ENCODE measurements at regions not wholly inside any gene's neighbourhood (a gene's known extent, or its start where the extent isn't known, plus 50 kb on each side); places are given as distances from the start of the nearest gene placed in this dataset.

DNA sequence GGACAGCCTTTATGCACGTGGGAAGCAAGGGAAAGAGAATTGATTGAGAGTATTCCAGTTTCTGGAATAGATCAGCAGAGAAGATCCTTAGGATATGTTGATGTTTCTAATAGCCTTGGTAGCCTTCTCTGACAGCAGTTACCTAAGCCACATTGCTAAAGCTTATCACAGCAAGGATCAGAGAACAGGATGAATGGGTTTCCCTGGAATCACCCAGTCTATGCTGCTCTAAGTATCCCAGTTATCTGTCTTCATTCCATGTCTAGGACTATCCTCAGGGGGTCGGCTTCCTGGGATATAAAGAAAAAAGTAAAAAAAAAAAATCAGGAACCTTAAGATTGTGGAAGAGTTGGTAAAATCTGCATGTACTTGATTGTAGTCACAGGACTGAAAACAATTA is 352.0 kb upstream of the AKR1E2 start:
- TF ChIP-seq, protein P1, sequence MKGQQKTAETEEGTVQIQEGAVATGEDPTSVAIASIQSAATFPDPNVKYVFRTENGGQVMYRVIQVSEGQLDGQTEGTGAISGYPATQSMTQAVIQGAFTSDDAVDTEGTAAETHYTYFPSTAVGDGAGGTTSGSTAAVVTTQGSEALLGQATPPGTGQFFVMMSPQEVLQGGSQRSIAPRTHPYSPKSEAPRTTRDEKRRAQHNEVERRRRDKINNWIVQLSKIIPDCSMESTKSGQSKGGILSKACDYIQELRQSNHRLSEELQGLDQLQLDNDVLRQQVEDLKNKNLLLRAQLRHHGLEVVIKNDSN (IDR thresholded peaks at IDR 0.05): no peak
- TF ChIP-seq, protein P2, sequence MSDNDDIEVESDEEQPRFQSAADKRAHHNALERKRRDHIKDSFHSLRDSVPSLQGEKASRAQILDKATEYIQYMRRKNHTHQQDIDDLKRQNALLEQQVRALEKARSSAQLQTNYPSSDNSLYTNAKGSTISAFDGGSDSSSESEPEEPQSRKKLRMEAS (IDR thresholded peaks at IDR 0.05): no peak
- no peak for TF ChIP-seq ZBTB7A (IDR thresholded peaks at IDR 0.05; ENCODE audit: low read depth)
- no peak for TF ChIP-seq CEBPB (IDR thresholded peaks at IDR 0.05)
- no peak for TF ChIP-seq EGR1 (IDR thresholded peaks at IDR 0.05)
- no peak for TF ChIP-seq EP300 (IDR thresholded peaks at IDR 0.05; ENCODE audit: borderline replicate concordance)
- no peak for TF ChIP-seq CREB1 (IDR thresholded peaks at IDR 0.05; ENCODE audit: low read depth)
- TF ChIP-seq, protein P3, sequence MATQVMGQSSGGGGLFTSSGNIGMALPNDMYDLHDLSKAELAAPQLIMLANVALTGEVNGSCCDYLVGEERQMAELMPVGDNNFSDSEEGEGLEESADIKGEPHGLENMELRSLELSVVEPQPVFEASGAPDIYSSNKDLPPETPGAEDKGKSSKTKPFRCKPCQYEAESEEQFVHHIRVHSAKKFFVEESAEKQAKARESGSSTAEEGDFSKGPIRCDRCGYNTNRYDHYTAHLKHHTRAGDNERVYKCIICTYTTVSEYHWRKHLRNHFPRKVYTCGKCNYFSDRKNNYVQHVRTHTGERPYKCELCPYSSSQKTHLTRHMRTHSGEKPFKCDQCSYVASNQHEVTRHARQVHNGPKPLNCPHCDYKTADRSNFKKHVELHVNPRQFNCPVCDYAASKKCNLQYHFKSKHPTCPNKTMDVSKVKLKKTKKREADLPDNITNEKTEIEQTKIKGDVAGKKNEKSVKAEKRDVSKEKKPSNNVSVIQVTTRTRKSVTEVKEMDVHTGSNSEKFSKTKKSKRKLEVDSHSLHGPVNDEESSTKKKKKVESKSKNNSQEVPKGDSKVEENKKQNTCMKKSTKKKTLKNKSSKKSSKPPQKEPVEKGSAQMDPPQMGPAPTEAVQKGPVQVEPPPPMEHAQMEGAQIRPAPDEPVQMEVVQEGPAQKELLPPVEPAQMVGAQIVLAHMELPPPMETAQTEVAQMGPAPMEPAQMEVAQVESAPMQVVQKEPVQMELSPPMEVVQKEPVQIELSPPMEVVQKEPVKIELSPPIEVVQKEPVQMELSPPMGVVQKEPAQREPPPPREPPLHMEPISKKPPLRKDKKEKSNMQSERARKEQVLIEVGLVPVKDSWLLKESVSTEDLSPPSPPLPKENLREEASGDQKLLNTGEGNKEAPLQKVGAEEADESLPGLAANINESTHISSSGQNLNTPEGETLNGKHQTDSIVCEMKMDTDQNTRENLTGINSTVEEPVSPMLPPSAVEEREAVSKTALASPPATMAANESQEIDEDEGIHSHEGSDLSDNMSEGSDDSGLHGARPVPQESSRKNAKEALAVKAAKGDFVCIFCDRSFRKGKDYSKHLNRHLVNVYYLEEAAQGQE (IDR thresholded peaks at IDR 0.05; ENCODE audit: low read depth): no peak
- no peak for TF ChIP-seq TAF1 (IDR thresholded peaks at IDR 0.05; ENCODE audit: low read depth)
- no peak for TF ChIP-seq TCF12 (IDR thresholded peaks at IDR 0.05; ENCODE audit: low read depth)
- TF ChIP-seq FOXM1 (IDR thresholded peaks at IDR 0.05; ENCODE audit: borderline replicate concordance, low read depth): no peak
- TF ChIP-seq YY1 (IDR thresholded peaks at IDR 0.05; ENCODE audit: low read depth): no peak
- TF ChIP-seq RAD21 (IDR thresholded peaks at IDR 0.05; ENCODE audit: low read depth): no peak

DNA sequence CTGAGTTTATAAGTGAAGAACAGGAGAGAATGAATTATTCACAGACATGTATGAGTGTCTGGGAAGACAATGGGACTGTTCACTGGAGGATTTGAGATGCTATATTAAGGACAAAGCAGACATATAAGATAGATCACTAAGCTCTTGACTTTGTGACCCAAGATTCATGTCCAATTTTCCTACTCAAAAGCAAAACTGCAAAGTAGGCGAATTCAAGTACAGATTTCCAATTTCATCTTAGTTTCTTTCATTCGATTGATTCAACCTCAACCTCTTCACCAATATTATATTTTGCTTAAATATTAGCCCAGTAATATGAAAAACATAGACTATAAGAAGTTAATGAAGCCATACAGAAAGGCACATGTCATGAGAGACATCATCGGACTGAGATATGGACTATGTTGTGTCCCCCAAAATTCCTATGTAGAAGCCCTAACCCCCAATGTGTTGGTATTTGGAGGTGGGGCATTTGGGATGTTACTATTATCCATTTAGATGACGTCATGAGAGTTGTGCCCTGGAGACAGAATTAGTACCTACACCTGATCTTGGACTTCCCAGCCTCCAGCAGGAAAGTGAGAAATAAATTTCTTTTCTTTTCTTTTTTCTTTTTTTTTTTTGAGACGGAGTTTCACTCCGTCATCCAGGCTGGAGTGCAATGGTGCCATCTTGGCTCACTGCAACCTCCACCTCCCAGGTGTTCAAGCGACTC is 353.7 kb upstream of the AKR1E2 start:
- TF ChIP-seq TCF12 (IDR thresholded peaks at IDR 0.05; ENCODE audit: low read depth) (no peak), FOXM1 (IDR thresholded peaks at IDR 0.05; ENCODE audit: borderline replicate concordance, low read depth) (no peak), TAF1 (IDR thresholded peaks at IDR 0.05; ENCODE audit: low read depth) (no peak), CEBPB (IDR thresholded peaks at IDR 0.05) (no peak)
- TF ChIP-seq, protein P3 (IDR thresholded peaks at IDR 0.05; ENCODE audit: low read depth): no peak
- TF ChIP-seq, protein P1 (IDR thresholded peaks at IDR 0.05): no peak

DNA sequence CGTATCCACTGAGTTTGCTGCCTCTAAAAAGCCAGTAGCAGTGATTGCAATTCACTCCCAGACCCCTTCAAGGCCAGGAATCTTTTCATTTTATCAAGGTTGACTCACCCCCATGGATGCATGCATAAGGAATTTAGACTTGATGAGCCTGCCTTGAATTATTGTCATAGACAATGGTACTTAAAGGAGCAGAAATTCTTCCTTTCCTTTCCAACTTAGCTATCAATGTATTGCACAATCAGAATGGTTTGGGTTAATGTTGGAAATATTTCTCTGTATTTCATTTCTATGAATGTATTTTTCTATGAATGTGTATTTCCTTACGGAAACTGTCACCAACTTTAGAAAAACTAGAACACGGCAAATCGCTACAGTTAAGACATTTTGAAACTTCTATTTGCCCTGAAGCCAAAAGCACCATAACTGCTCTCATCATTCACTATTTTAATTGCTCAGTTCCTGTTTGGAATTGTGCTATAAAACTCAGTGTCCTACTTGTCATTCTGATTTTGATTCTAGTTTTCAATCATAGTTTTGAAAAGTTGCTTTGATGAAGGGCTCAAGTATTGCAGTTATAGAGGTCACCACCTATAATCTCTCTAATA is 355.7 kb upstream of the AKR1E2 start:
- TF ChIP-seq CREB1 (IDR thresholded peaks at IDR 0.05; ENCODE audit: low read depth): no peak

DNA sequence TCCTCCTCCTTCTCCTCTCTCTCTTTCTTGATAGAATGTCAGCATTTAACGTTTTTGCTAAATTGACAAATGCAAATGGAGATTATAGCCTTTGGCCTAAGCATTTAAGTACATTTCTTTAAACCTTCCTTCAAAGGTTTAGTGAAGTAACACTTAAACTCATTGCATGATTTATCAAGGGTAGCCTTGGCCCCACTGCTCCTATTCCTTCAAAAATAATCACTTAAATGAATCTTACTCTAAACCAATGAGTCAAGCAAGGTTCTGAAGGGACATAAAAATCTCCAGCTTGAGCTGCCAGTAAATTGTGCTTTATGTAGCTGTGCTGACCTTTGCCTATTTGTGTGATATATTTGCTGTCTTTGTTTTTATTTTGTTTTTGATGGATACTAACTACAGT is 358.5 kb upstream of the AKR1E2 start:
- TF ChIP-seq EGR1 (IDR thresholded peaks at IDR 0.05) (no peak), EP300 (IDR thresholded peaks at IDR 0.05; ENCODE audit: borderline replicate concordance) (no peak), ZBTB7A (IDR thresholded peaks at IDR 0.05; ENCODE audit: low read depth) (no peak), FOXM1 (IDR thresholded peaks at IDR 0.05; ENCODE audit: borderline replicate concordance, low read depth) (no peak)
- TF ChIP-seq, protein P1 (IDR thresholded peaks at IDR 0.05): no peak
- TF ChIP-seq, protein P2 (IDR thresholded peaks at IDR 0.05): no peak

DNA sequence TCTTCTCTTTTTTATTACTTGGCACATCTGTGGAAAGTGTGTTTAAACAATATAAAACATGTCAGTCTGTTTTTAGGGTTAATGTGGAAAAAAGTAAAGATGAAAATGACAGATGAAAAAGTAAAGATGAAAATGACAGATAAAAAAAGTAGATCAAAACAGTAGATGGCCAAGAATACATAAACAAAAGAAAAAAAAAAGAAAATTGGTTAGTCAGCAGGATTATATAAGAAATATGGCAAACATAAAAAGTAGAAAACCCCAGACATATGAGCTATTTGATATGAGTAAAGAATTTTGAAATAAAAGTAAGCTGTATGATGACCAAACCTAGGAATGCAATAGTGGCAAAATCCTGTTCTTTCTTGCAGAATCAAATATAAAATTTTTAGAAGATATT is 365.7 kb upstream of the AKR1E2 start:
- TF ChIP-seq TAF1 (IDR thresholded peaks at IDR 0.05; ENCODE audit: low read depth) (no peak), YY1 (IDR thresholded peaks at IDR 0.05; ENCODE audit: low read depth) (no peak), RAD21 (IDR thresholded peaks at IDR 0.05; ENCODE audit: low read depth) (no peak), NFIC (IDR thresholded peaks at IDR 0.05) (no peak), EGR1 (IDR thresholded peaks at IDR 0.05) (no peak)

DNA sequence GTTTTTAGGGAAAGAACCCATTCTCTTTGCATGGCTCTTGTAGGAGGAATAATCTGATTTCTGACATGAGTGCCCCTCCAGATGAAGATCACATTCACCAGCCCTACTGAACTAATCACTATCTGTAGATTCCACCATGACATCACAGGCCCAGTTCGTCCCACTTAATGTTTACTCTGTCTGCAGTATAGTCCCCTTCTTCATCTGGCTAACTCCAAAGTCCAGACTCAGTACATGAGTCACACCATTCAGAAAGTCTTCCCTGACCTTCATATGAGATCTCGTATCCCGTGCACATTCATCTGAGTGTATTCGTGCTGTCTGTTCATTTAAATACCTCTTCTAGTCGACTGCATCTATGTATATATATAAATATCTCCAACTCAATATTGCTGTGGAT is 366.5 kb upstream of the AKR1E2 start:
- no peak for TF ChIP-seq NFIC (IDR thresholded peaks at IDR 0.05)
- TF ChIP-seq TCF12 (IDR thresholded peaks at IDR 0.05; ENCODE audit: low read depth): no peak
- TF ChIP-seq CREB1 (IDR thresholded peaks at IDR 0.05; ENCODE audit: low read depth): no peak
- no peak for TF ChIP-seq EGR1 (IDR thresholded peaks at IDR 0.05)

All from Ishikawa (cell line).